ENCODE measurements at regions not wholly inside any gene's neighbourhood (a gene's known extent, or its start where the extent isn't known, plus 50 kb on each side); places are given as distances from the start of the nearest gene placed in this dataset.
"Not testable (repeated sequence)": the region's sequence is repeated elsewhere in the genome, so short reads cannot be mapped to it uniquely, and the experiment has no call there.

GRCh38 chr2:2492800-2493199 is 161.7 kb upstream of the MYT1L start:
- DNase-seq: no peak

- DNase-seq: no peak
Observed at GRCh38 chr2:2491964-2492363, 160.9 kb upstream of the MYT1L start.

GRCh38 chr2:2484301-2484700 is 153.2 kb upstream of the MYT1L start:
- DNase-seq: no peak

- DNase-seq: no peak
Observed at GRCh38 chr2:2482851-2483250, 151.8 kb upstream of the MYT1L start.

- DNase-seq: no peak
Observed at GRCh38 chr2:2472881-2473280, 141.8 kb upstream of the MYT1L start.

GRCh38 chr2:2472044-2472443 is 141.0 kb upstream of the MYT1L start:
- no peak for DNase-seq

GRCh38 chr2:2466534-2466933 is 135.5 kb upstream of the MYT1L start:
- DNase-seq: no peak

GRCh38 chr2:2464643-2465042 is 133.6 kb upstream of the MYT1L start:
- no peak for DNase-seq

- DNase-seq: no peak
Observed at GRCh38 chr2:2464094-2464493, 133.0 kb upstream of the MYT1L start.

GRCh38 chr2:2456721-2457120 is 125.6 kb upstream of the MYT1L start:
- DNase-seq: no peak

- no peak for DNase-seq
Observed at GRCh38 chr2:2455151-2455550, 124.1 kb upstream of the MYT1L start.

- DNase-seq: no peak
Observed at GRCh38 chr2:2452961-2453360, 121.9 kb upstream of the MYT1L start.

- not testable (repeated sequence) for DNase-seq
Observed at GRCh38 chr2:2451275-2451674, 120.2 kb upstream of the MYT1L start.

- DNase-seq: no peak
Observed at GRCh38 chr2:2448178-2448577, 117.1 kb upstream of the MYT1L start.

GRCh38 chr2:2422621-2423020 is 91.5 kb upstream of the MYT1L start:
- no peak for DNase-seq

GRCh38 chr2:2413525-2413924 is 82.5 kb upstream of the MYT1L start:
- DNase-seq: no peak

- no peak for DNase-seq
Observed at GRCh38 chr2:2410987-2411386, 79.9 kb upstream of the MYT1L start.

- DNase-seq: no peak
Observed at GRCh38 chr2:2409481-2409880, 78.4 kb upstream of the MYT1L start.

GRCh38 chr2:2405780-2406179 is 74.7 kb upstream of the MYT1L start:
- no peak for DNase-seq

GRCh38 chr2:2400286-2401038 is 69.4 kb upstream of the MYT1L start:
- DNase-seq: no peak

- DNase-seq: no peak
Observed at GRCh38 chr2:2399396-2399795, 68.3 kb upstream of the MYT1L start.

GRCh38 chr2:2392332-2392731 is 61.3 kb upstream of the MYT1L start:
- no peak for DNase-seq

- DNase-seq: no peak
Observed at GRCh38 chr2:2389215-2389614, 58.1 kb upstream of the MYT1L start.

Data from AML-193 (cell line).